ENCODE measurements at regions not wholly inside any gene's neighbourhood (a gene's known extent, or its start where the extent isn't known, plus 50 kb on each side); places are given as distances from the start of the nearest gene placed in this dataset.

- peaks cover 0 to 8% of the 10 kb centered on the region in 2 experiments; a peak in 2 of 4 replicates for H3K9me3 ChIP-seq (ENCODE audit: control insufficient read depth in 1 of 2, insufficient read depth in 1 of 2, low read depth in 1 of 2, low read length in 2 of 2)
- no peaks in the 10 kb centered on the region for H3K4me1 ChIP-seq (ENCODE audit: control insufficient read depth in 1 of 2, insufficient read depth in 2 of 2, low read length in 2 of 2)
- H3K27me3 ChIP-seq (ENCODE audit: insufficient read depth, low read length) = no peaks in the 10 kb centered on the region
- BruUV-seq (replicated peaks) = no TSS peak
- DNase-seq (ENCODE audit: low read depth, low spot score) (no peak), ATAC-seq (no peak)
- H3K9ac ChIP-seq (ENCODE audit: low read length) = no peak overlapping the region
- ChIA-PET POLR2A (no interaction called here), CTCF (no interaction called here), RAD21 (ENCODE audit: low non-redundant PET in 1 of 2, low total read pairs in 2 of 2, uncharacterized antibody in 2 of 2, unreplicated experiment in 2 of 2) (no interaction called here)
- no peak overlapping the region for H3K4me2 ChIP-seq (ENCODE audit: low read length)
- H3K79me2 ChIP-seq (ENCODE audit: insufficient read depth, low read length) = no peaks in the 10 kb centered on the region
- intact Hi-C loops (cut with micrococcal nuclease) = no loop called here
- H3K9me2 ChIP-seq (ENCODE audit: insufficient read depth) = no peaks in the 10 kb centered on the region
- TF ChIP-seq POLR2AphosphoS5 (IDR thresholded peaks at IDR 0.05; ENCODE audit: low read depth, low read length) (no peak), YY1 (IDR thresholded peaks at IDR 0.05; ENCODE audit: extremely low read depth, insufficient replicate concordance, low read depth, low read length) (no peak), CTCF (IDR thresholded peaks at IDR 0.05 in 2 of 3, conservative IDR thresholded peaks at IDR 0.05 in 1 of 3; ENCODE audit: borderline replicate concordance in 1 of 3, insufficient read depth in 1 of 3, low read depth in 2 of 3, low read length in 2 of 3) (no peak), ATF3 (IDR thresholded peaks at IDR 0.05) (no peak), ZNF274 (IDR thresholded peaks at IDR 0.05; ENCODE audit: low read depth, low read length) (no peak), REST (IDR thresholded peaks at IDR 0.05; ENCODE audit: low read depth) (no peak), MAX (IDR thresholded peaks at IDR 0.05) (no peak), FOSL1 (IDR thresholded peaks at IDR 0.05; ENCODE audit: low read depth) (no peak), SP1 (IDR thresholded peaks at IDR 0.05; ENCODE audit: low read depth) (no peak), EGR1 (IDR thresholded peaks at IDR 0.05; ENCODE audit: low read depth) (no peak), POLR2A (IDR thresholded peaks at IDR 0.05; ENCODE audit: borderline replicate concordance, extremely low read depth, insufficient read depth, insufficient read length) (no peak), JUND (IDR thresholded peaks at IDR 0.05) (no peak), CBX3 (IDR thresholded peaks at IDR 0.05; ENCODE audit: low read depth) (no peak), ELF1 (IDR thresholded peaks at IDR 0.05; ENCODE audit: borderline replicate concordance, low read depth) (no peak), ZBTB33 (IDR thresholded peaks at IDR 0.05; ENCODE audit: extremely low read depth, insufficient replicate concordance, low read length) (no peak)
- no peak overlapping the region for H3K27ac ChIP-seq (ENCODE audit: low read depth, low read length)
- no peaks in the 10 kb centered on the region for H4K20me1 ChIP-seq (ENCODE audit: insufficient read depth)
- no peaks in the 10 kb centered on the region for H3K36me3 ChIP-seq (ENCODE audit: control insufficient read depth in 1 of 2, insufficient read depth in 2 of 2, low read length in 2 of 2)
- H3K4me3 ChIP-seq (replicated peaks in 1 of 2; ENCODE audit: low read depth in 1 of 2, low read length in 2 of 2) = no peak overlapping the region
- H2AFZ ChIP-seq (ENCODE audit: low read depth, low read length, poor library complexity, severe bottlenecking) = no peak overlapping the region
Measured at GRCh38 chr2:75949385-75950030, 238.8 kb upstream of the GCFC2 start.
